Testis (tissue), 2 donors: ENCODE measurements at regions not wholly inside any gene's neighbourhood (a gene's known extent, or its start where the extent isn't known, plus 50 kb on each side); places are given as distances from the start of the nearest gene placed in this dataset.

Source experiments
- DNase-seq: peaks from one replicate; pipeline ENCODE4 v3.0.0-alpha.2; 2019
- H3K27ac ChIP-seq, 2 donors: fragments of 200-600 bp; sonication (generic); one replicate each; pipeline ENCODE4 v1.5.1; 2019
- H3K27me3 ChIP-seq: fragments of 200-600 bp; sonication (generic); one replicate; pipeline ENCODE4 v1.5.1; 2019
- H3K36me3 ChIP-seq: fragments of 200-600 bp; sonication (generic); one replicate; pipeline ENCODE4 v1.5.1; 2017; ENCODE audit warnings: low read depth; ENCODE audit errors: missing control alignments
- H3K4me1 ChIP-seq: fragments of 200-600 bp; sonication (generic); one replicate; pipeline ENCODE4 v1.5.1; 2019
- H3K4me3 ChIP-seq, 2 donors: fragments of 200-600 bp; sonication (generic); one replicate each; pipeline ENCODE4 v1.5.1; 2017 to 2019
- H3K9me3 ChIP-seq: fragments of 200-600 bp; sonication (generic); one replicate; pipeline ENCODE4 v1.5.1; 2017
- POLR2A ChIP-seq: fragments of 450-650 bp; IDR thresholded peaks from one replicate; pipeline ENCODE4 v1.6.1; 2017; ENCODE audit warnings: antibody characterized with exemption, mild to moderate bottlenecking, moderate library complexity
- WGBS, 2 donors: methylation state at CpG; one replicate each; pipeline ENCODE4 v1.1.5; 2018; 5-methylcytosine and 5-hydroxymethylcytosine counted together
- intact Hi-C: fragments of 100-400 bp; cut with DNase I; formaldehyde crosslinking; loops from one replicate; pipeline ENCODE4 v1.15.1; 2023; ENCODE audit warnings: low total_unique reads
- TF ChIP-seq, protein P1 (sequence below), 3 experiments: fragments of 450-650 bp in 2 of 3; fragments of 200-600 bp in 1 of 3; sonication (generic) in 1 of 3; IDR thresholded peaks; one replicate each; pipeline ENCODE4 v1.5.1; 2016 to 2019; ENCODE audit warnings: antibody characterized with exemption in 3 of 3, mild to moderate bottlenecking in 2 of 3, moderate library complexity in 1 of 3

DNA sequence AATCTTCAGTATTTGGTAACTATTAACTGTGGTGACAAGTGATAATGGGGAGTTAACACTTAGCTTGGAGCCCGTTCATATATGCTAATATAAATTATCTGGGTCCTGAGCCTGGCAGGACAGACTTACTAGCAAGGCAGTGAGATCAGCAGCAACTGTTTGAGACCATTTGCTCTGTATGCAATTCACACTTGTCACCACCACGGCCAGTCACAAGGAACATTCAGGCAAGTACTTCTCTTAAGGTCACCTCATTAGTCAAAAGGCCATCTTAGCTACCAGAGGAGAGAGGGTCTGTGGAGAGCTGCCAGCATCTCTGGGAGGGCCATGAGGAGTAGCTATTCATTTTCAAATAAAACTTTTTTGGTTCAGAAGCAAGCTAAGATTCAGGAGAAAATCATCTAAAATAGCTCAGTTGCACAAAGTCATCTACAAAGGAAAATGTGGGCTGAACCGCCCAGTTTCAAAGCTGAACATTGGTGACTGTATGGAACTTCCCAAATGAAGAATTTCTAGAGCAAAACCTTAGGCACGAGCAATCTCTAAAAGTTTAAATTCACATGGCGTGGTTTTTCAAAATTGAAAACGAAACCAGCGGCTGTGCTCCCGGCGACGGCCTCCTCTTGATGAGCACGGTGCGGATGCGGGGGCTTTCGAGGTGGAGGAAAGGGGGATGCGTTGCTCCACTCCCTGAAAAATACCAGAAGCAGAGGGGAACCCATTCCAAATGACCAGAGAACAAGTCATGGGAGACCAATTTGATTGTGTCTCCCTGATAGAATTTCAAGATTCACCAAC, 233.5 kb upstream of the MGMT start:
- no peak overlapping the region for H3K27ac ChIP-seq
- H3K27me3 ChIP-seq, result no peaks in the 10 kb centered on the region
- H3K9me3 ChIP-seq, result no peaks in the 10 kb centered on the region
- DNase-seq, result no peak
- 80 to 82% methylated on average over 15 of the region's 15 CpGs for WGBS, 2 donors
- H3K4me3 ChIP-seq, result no peak overlapping the region
- intact Hi-C loops, result no loop called here
- TF ChIP-seq, protein P1, sequence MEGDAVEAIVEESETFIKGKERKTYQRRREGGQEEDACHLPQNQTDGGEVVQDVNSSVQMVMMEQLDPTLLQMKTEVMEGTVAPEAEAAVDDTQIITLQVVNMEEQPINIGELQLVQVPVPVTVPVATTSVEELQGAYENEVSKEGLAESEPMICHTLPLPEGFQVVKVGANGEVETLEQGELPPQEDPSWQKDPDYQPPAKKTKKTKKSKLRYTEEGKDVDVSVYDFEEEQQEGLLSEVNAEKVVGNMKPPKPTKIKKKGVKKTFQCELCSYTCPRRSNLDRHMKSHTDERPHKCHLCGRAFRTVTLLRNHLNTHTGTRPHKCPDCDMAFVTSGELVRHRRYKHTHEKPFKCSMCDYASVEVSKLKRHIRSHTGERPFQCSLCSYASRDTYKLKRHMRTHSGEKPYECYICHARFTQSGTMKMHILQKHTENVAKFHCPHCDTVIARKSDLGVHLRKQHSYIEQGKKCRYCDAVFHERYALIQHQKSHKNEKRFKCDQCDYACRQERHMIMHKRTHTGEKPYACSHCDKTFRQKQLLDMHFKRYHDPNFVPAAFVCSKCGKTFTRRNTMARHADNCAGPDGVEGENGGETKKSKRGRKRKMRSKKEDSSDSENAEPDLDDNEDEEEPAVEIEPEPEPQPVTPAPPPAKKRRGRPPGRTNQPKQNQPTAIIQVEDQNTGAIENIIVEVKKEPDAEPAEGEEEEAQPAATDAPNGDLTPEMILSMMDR (IDR thresholded peaks at IDR 0.05), result no peak
- TF ChIP-seq POLR2A, result no peak
- H3K4me1 ChIP-seq, result no peaks in the 10 kb centered on the region
- H3K36me3 ChIP-seq, result no peaks in the 10 kb centered on the region

DNA sequence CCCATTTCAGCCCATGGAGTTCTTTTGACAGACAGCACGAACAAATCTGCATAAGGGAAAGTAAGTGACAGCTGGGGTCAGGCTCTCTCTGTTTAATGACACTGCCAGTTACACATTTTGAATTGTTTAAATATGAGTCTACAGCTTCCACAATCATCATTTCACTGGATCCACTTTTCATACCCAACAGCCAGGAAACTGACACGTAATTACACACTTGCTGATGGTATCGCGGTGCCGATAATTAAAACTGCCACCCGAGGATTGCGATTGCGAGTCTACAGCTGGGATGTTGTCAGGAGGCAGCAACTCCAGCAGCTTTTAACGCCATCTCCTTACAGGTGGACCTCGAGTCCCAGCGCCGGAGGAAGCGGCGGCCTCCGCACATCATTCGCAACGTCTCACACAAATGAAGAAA, 230.8 kb upstream of the MGMT start:
- H3K9me3 ChIP-seq, result no peaks in the 10 kb centered on the region
- no peak for TF ChIP-seq POLR2A
- TF ChIP-seq, protein P1 (IDR thresholded peaks at IDR 0.05), result no peak
- intact Hi-C loops, result no loop called here
- H3K27me3 ChIP-seq, result no peaks in the 10 kb centered on the region
- WGBS, 2 donors, result 66 to 79% methylated on average over 17 of the region's 17 CpGs
- no peaks in the 10 kb centered on the region for H3K4me1 ChIP-seq
- DNase-seq, result no peak
- H3K27ac ChIP-seq, result no peak overlapping the region
- no peak overlapping the region for H3K4me3 ChIP-seq
- H3K36me3 ChIP-seq, result no peaks in the 10 kb centered on the region

DNA sequence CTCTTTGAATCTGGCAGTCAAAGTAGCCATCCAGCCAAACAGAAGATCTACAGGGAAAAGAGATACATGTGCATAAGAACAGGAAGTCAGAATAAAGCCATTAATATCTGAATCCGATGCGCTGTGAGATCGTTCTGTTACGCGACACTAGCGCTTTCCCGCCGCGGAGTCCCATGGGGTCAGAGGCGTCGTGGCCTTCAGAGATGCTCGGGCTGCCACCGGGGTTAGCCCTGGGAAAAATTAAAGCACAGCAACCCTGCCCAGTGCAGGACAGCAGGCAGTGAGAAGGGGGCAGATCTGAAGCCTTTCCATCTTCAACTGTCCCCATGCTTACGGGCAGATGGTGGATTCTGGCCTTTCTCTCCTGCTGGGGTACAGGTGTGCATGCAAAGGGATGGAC, 225.6 kb upstream of the MGMT start:
- Histone ChIP-seq H3K27ac (no peak overlapping the region), H3K36me3 (no peaks in the 10 kb centered on the region), H3K27me3 (no peaks in the 10 kb centered on the region), H3K4me3 (no peak overlapping the region), H3K9me3 (no peaks in the 10 kb centered on the region), H3K4me1 (no peaks in the 10 kb centered on the region)
- intact Hi-C loops, result no loop called here
- TF ChIP-seq POLR2A, result no peak
- TF ChIP-seq, protein P1 (IDR thresholded peaks at IDR 0.05), result no peak
- DNase-seq, result no peak
- 79 to 95% methylated on average over 3 to 14 of the region's 14 CpGs for WGBS, 2 donors

DNA sequence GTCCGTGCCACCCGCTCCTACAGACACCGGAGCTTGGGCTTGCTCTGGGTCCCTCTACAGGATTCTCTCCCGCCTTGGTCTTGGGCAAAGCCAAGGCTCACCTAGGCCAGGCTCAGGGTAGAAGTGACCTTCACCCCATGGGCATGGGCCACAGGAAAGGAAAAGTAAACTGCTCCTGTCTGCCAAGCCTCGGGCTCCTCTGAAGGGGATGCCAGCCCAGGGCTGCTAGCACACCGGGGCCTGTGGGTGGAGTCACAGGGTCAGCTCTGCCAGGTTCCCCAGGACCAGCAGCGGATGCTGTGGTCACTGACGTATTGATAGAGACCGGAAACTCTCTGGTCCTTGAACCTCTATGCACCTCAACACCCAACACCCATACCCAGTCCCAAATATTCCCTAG, 222.7 kb upstream of the MGMT start:
- Histone ChIP-seq H3K27ac (no peak overlapping the region), H3K9me3 (no peaks in the 10 kb centered on the region), H3K36me3 (no peaks in the 10 kb centered on the region), H3K4me1 (no peaks in the 10 kb centered on the region), H3K4me3 (no peak overlapping the region), H3K27me3 (no peaks in the 10 kb centered on the region)
- 91% methylated on average over 4 to 9 of the region's 9 CpGs for WGBS, 2 donors
- DNase-seq, result no peak
- TF ChIP-seq, protein P1 (IDR thresholded peaks at IDR 0.05), result no peak
- TF ChIP-seq POLR2A, result no peak
- intact Hi-C loops, result no loop called here

DNA sequence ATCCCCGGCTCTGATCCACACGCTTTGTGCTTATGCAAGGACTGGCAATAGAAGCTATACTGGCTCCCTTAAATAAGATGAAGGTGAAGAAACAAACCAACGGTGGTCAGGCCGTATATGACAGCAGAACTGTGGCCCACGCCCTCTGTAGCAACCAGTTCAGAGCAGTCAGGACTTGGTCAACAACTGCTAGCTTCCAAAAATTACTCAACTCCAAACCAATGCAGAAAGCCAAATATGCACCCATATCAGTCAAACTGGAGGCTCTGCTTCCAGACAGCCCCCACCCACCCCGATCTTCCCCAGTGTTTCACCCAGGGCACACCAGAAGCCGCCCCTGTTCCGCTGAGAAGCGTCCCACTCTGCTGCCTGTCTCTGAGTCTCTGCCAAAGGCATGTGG, 222.3 kb upstream of the MGMT start:
- intact Hi-C loops, result no loop called here
- DNase-seq, result no peak

More for the DNA sequence above, 222.3 kb upstream of the MGMT start:
- TF ChIP-seq POLR2A, result no peak
- TF ChIP-seq, protein P1 (IDR thresholded peaks at IDR 0.05), result no peak
- H3K27me3 ChIP-seq, result no peaks in the 10 kb centered on the region
- no peak overlapping the region for H3K27ac ChIP-seq
- H3K9me3 ChIP-seq, result no peaks in the 10 kb centered on the region
- no peaks in the 10 kb centered on the region for H3K4me1 ChIP-seq
- no peak overlapping the region for H3K4me3 ChIP-seq
- 88 to 92% methylated on average over 9 of the region's 9 CpGs for WGBS, 2 donors
- no peaks in the 10 kb centered on the region for H3K36me3 ChIP-seq
